ENCODE measurements at regions not wholly inside any gene's neighbourhood (a gene's known extent, or its start where the extent isn't known, plus 50 kb on each side); places are given as distances from the start of the nearest gene placed in this dataset.

DNA sequence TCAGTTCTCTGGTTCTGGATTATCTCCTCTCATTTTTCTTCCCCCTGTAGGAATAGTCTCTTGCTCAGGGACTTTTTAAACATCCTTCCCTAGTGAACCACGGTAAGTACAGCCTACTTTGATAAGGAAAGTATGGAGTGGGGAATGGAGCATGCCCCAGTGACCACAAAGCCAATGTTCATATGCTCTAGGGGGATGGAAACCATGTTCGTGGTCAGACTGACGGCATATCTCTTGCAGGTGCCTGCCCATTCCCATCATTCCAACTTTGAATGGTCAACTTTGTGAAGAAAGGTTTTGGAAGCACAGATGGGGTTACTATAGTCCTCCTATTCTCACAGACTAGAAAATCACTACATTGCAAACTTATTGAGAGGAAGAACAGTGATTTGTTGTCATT lies 332.5 kb upstream of the NCAM1 start:
- TF ChIP-seq TAF1 (conservative IDR thresholded peaks at IDR 0.05) (no peak), CTCF (IDR thresholded peaks at IDR 0.05; ENCODE audit: low read depth, low read length, missing input control) (no peak), MAX (IDR thresholded peaks at IDR 0.05) (no peak), GABPA (IDR thresholded peaks at IDR 0.05 in 1 of 2, conservative IDR thresholded peaks at IDR 0.05 in 1 of 2) (no peak), NR2F2 (IDR thresholded peaks at IDR 0.05) (no peak), HNF4G (IDR thresholded peaks at IDR 0.05) (no peak), YY1 (IDR thresholded peaks at IDR 0.05) (no peak), EGR1 (IDR thresholded peaks at IDR 0.05; ENCODE audit: low read depth in 2 of 2) (no peak), SP1 (IDR thresholded peaks at IDR 0.05) (no peak), RXRA (IDR thresholded peaks at IDR 0.05) (no peak)
- TF ChIP-seq, protein P1, sequence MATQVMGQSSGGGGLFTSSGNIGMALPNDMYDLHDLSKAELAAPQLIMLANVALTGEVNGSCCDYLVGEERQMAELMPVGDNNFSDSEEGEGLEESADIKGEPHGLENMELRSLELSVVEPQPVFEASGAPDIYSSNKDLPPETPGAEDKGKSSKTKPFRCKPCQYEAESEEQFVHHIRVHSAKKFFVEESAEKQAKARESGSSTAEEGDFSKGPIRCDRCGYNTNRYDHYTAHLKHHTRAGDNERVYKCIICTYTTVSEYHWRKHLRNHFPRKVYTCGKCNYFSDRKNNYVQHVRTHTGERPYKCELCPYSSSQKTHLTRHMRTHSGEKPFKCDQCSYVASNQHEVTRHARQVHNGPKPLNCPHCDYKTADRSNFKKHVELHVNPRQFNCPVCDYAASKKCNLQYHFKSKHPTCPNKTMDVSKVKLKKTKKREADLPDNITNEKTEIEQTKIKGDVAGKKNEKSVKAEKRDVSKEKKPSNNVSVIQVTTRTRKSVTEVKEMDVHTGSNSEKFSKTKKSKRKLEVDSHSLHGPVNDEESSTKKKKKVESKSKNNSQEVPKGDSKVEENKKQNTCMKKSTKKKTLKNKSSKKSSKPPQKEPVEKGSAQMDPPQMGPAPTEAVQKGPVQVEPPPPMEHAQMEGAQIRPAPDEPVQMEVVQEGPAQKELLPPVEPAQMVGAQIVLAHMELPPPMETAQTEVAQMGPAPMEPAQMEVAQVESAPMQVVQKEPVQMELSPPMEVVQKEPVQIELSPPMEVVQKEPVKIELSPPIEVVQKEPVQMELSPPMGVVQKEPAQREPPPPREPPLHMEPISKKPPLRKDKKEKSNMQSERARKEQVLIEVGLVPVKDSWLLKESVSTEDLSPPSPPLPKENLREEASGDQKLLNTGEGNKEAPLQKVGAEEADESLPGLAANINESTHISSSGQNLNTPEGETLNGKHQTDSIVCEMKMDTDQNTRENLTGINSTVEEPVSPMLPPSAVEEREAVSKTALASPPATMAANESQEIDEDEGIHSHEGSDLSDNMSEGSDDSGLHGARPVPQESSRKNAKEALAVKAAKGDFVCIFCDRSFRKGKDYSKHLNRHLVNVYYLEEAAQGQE (IDR thresholded peaks at IDR 0.05): no peak
- TF ChIP-seq, protein P2, sequence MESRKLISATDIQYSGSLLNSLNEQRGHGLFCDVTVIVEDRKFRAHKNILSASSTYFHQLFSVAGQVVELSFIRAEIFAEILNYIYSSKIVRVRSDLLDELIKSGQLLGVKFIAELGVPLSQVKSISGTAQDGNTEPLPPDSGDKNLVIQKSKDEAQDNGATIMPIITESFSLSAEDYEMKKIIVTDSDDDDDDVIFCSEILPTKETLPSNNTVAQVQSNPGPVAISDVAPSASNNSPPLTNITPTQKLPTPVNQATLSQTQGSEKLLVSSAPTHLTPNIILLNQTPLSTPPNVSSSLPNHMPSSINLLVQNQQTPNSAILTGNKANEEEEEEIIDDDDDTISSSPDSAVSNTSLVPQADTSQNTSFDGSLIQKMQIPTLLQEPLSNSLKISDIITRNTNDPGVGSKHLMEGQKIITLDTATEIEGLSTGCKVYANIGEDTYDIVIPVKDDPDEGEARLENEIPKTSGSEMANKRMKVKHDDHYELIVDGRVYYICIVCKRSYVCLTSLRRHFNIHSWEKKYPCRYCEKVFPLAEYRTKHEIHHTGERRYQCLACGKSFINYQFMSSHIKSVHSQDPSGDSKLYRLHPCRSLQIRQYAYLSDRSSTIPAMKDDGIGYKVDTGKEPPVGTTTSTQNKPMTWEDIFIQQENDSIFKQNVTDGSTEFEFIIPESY (IDR thresholded peaks at IDR 0.05): no peak

Measured in liver (tissue), 3 donors.